ENCODE measurements at regions not wholly inside any gene's neighbourhood (a gene's known extent, or its start where the extent isn't known, plus 50 kb on each side); places are given as distances from the start of the nearest gene placed in this dataset.

GRCh38 chr9:87198716-87199115 lies 251.4 kb upstream of the GAS1 start:
- POLR2A ChIA-PET (ENCODE audit: partially characterized antibody), result no interaction called here
- H3K18ac ChIP-seq (ENCODE audit: extremely low read depth, low read length), result no peak overlapping the region
- H3K4me3 ChIP-seq (ENCODE audit: extremely low read depth in 1 of 4, insufficient read depth in 2 of 4, low read depth in 3 of 4, low read length in 4 of 4), result no peak overlapping the region
- H3K79me2 ChIP-seq (ENCODE audit: control insufficient read depth in 1 of 2, insufficient read depth in 2 of 2, low read length in 2 of 2), result no peaks in the 10 kb centered on the region
- 85% methylated on average over 3 of the region's 3 CpGs; no CpG with 5 or more reads in 1 of the 2 experiments for WGBS, 2 experiments (ENCODE audit: extremely low coverage in 1 of 2, insufficient coverage in 1 of 2, insufficient read length in 1 of 2, insufficient replicate concordance in 2 of 2, low coverage in 1 of 2, low lambda C conversion rate in 2 of 2, missing lambda C conversion rate in 1 of 2)
- no peak overlapping the region for H2AFZ ChIP-seq (ENCODE audit: low read length)
- no peak overlapping the region for H3K4me2 ChIP-seq (ENCODE audit: insufficient read depth in 1 of 2, low read depth in 2 of 2, low read length in 2 of 2)
- H2BK20ac ChIP-seq (ENCODE audit: low read length), result no peak overlapping the region
- no peak overlapping the region for H4K91ac ChIP-seq (replicated peaks; ENCODE audit: insufficient read length, low read length)
- no peak overlapping the region for H2BK120ac ChIP-seq (replicated peaks; ENCODE audit: low read depth, low read length)
- H3K14ac ChIP-seq (ENCODE audit: insufficient read length), result no peak overlapping the region
- H3K36me3 ChIP-seq (ENCODE audit: control insufficient read depth in 2 of 4, insufficient read depth in 4 of 4, low read length in 3 of 4), result no peaks in the 10 kb centered on the region
- no peaks in the 10 kb centered on the region for H3K79me1 ChIP-seq (ENCODE audit: low read depth, low read length)
- no peak overlapping the region for H3K23ac ChIP-seq (ENCODE audit: insufficient read length)
- H4K5ac ChIP-seq (ENCODE audit: insufficient read length, low read depth, low read length), result no peak overlapping the region
- TF ChIP-seq POLR2A (IDR thresholded peaks at IDR 0.05; ENCODE audit: control extremely low read depth in 1 of 2, low read depth in 2 of 2, low read length in 2 of 2), result no peak
- TF ChIP-seq ASH2L (IDR thresholded peaks at IDR 0.05; ENCODE audit: low read length), result no peak
- no peak for TF ChIP-seq CTBP2 (IDR thresholded peaks at IDR 0.05; ENCODE audit: borderline replicate concordance, insufficient read depth, insufficient read length, low read length)
- no peak for TF ChIP-seq ZNF274 (IDR thresholded peaks at IDR 0.05; ENCODE audit: borderline replicate concordance, extremely low read depth, low read length)
- no peak for TF ChIP-seq SIX5 (IDR thresholded peaks at IDR 0.05; ENCODE audit: low read depth, low read length)
- TF ChIP-seq KDM5A (IDR thresholded peaks at IDR 0.05; ENCODE audit: low read length), result no peak
- TF ChIP-seq CHD1 (IDR thresholded peaks at IDR 0.05; ENCODE audit: low read depth, low read length), result no peak
- no peak for TF ChIP-seq TCF12 (IDR thresholded peaks at IDR 0.05; ENCODE audit: low read depth, low read length)
- no peak for TF ChIP-seq NANOG (IDR thresholded peaks at IDR 0.05; ENCODE audit: insufficient read depth, low read depth, low read length, poor library complexity, severe bottlenecking)
- no peak for TF ChIP-seq SP2 (IDR thresholded peaks at IDR 0.05; ENCODE audit: low read length)
- TF ChIP-seq HDAC6 (IDR thresholded peaks at IDR 0.05; ENCODE audit: low read depth, low read length), result no peak
- no peak for TF ChIP-seq KDM4A (IDR thresholded peaks at IDR 0.05; ENCODE audit: low read depth, low read length, severe bottlenecking)
- no peak for TF ChIP-seq MAX (IDR thresholded peaks at IDR 0.05)
- no peak for TF ChIP-seq CEBPB (IDR thresholded peaks at IDR 0.05; ENCODE audit: low read depth, low read length)
- H3K27me3 ChIP-seq (replicated peaks in 1 of 4; ENCODE audit: control insufficient read depth in 3 of 4, extremely low read depth in 1 of 4, insufficient read depth in 3 of 4, low read length in 3 of 4), result no peaks in the 10 kb centered on the region; a peak in 1 of 7 replicates
- no peaks in the 10 kb centered on the region for H3K23me2 ChIP-seq (ENCODE audit: low read depth, low read length)
- H2BK12ac ChIP-seq (ENCODE audit: low read depth, low read length), result no peak overlapping the region
- no peak overlapping the region for H3K56ac ChIP-seq (replicated peaks; ENCODE audit: insufficient read length, low read depth, low read length)
- H4K20me1 ChIP-seq (replicated peaks in 1 of 2; ENCODE audit: control insufficient read depth in 1 of 2, insufficient read depth in 2 of 2, low read length in 2 of 2), result no peaks in the 10 kb centered on the region
- peaks cover 0 to 7% (median 0%) of the 10 kb centered on the region in 4 experiments; a peak in 3 of 7 replicates for H3K4me1 ChIP-seq (replicated peaks in 1 of 4; ENCODE audit: control insufficient read depth in 3 of 4, insufficient read depth in 4 of 4, low read length in 3 of 4)
- no peak overlapping the region for H3K9ac ChIP-seq (replicated peaks in 1 of 4; ENCODE audit: extremely low read depth in 1 of 4, low read depth in 3 of 4, low read length in 3 of 4)
- H4K8ac ChIP-seq (ENCODE audit: extremely low read depth, insufficient read depth, low read length), result no peak overlapping the region
- H2AK5ac ChIP-seq (ENCODE audit: low read depth, low read length), result no peak overlapping the region
- H2BK5ac ChIP-seq (ENCODE audit: low read depth, low read length), result no peak overlapping the region
- DNase-seq (ENCODE audit: low read depth in 1 of 2, low spot score in 2 of 2) (no peak), FAIRE-seq (no peak)
- H3K4ac ChIP-seq (replicated peaks; ENCODE audit: insufficient read length, low read depth, low read length), result no peak overlapping the region
- H2BK15ac ChIP-seq (ENCODE audit: low read length), result no peak overlapping the region
- no peaks in the 10 kb centered on the region for H3K9me3 ChIP-seq (ENCODE audit: insufficient read depth in 2 of 2, low read depth in 1 of 2, low read length in 1 of 2)
- CTCF ChIA-PET (ENCODE audit: partially characterized antibody), result no interaction called here
- no peak overlapping the region for H3K27ac ChIP-seq (ENCODE audit: low read depth, low read length)
